Stomach (tissue), 8 donors: ENCODE measurements at regions not wholly inside any gene's neighbourhood (a gene's known extent, or its start where the extent isn't known, plus 50 kb on each side); places are given as distances from the start of the nearest gene placed in this dataset.
"Not testable (repeated sequence)": the region's sequence is repeated elsewhere in the genome, so short reads cannot be mapped to it uniquely, and the experiment has no call there.

ENCODE experiments used
- DNase-seq, 2 donors: peaks; one replicate each; pipeline versions ENCODE4 v3.0.0 to v3.0.0-alpha.2; 2013 to 2019
- H3K27ac ChIP-seq, 5 donors: fragments of 200-600 bp in 4 of 5; sonication (generic) in 4 of 5; one replicate each; pipeline ENCODE4 v1.5.1; 2013 to 2019; ENCODE audit warnings: mild to moderate bottlenecking in 1 of 5, moderate library complexity in 1 of 5
- H3K27me3 ChIP-seq, 3 donors: fragments of 200-600 bp; sonication (generic); one replicate each; pipeline ENCODE4 v1.5.1; 2017 to 2019; ENCODE audit warnings: mixed run types in 1 of 3
- H3K36me3 ChIP-seq, 4 donors: fragments of 200-600 bp; sonication (generic); 1 replicate in 3 of 4; 2 replicates in 1 of 4; pipeline ENCODE4 v1.5.1; 2016 to 2019
- H3K4me1 ChIP-seq, 4 donors: fragments of 200-600 bp; sonication (generic); one replicate each; pipeline ENCODE4 v1.5.1; 2016 to 2019
- H3K4me3 ChIP-seq, 4 donors: fragments of 200-600 bp; sonication (generic) in 3 of 4; one replicate each; pipeline ENCODE4 v1.5.1; 2016 to 2019; ENCODE audit warnings: mild to moderate bottlenecking in 1 of 4
- H3K9me3 ChIP-seq, 4 donors: fragments of 200-600 bp; sonication (generic); one replicate each; pipeline ENCODE4 v1.5.1; 2016 to 2019
- EP300 ChIP-seq: sonication (generic); formaldehyde crosslinking; IDR thresholded peaks from one replicate; pipeline ENCODE4 v1.6.1; 2017; ENCODE audit warnings: antibody characterized with exemption
- POLR2A ChIP-seq, 4 donors: fragments of 450-650 bp; IDR thresholded peaks; one replicate each; pipeline ENCODE4 v1.6.1; 2016; ENCODE audit warnings: antibody characterized with exemption in 4 of 4, control low read depth in 2 of 4, mild to moderate bottlenecking in 1 of 4, moderate library complexity in 1 of 4
- POLR2AphosphoS5 ChIP-seq, 3 donors: sonication (generic); formaldehyde crosslinking; IDR thresholded peaks; one replicate each; pipeline ENCODE4 v1.6.1; 2016; ENCODE audit warnings: antibody characterized with exemption in 3 of 3
- WGBS, 5 donors: extraction: QIAGEN DNeasy Blood & Tissue Kit in 3 of 5; methylation state at CpG; one replicate each; pipeline versions ENCODE4 v1.1.5 to v1.1.7; 2013 to 2018; 5-methylcytosine and 5-hydroxymethylcytosine counted together
- intact Hi-C: fragments of 100-400 bp; cut with DNase I; formaldehyde crosslinking; loops from one replicate; pipeline ENCODE4 v1.15.1; 2023; ENCODE audit warnings: low total_unique reads
- TF ChIP-seq, protein P1 (sequence below), 7 experiments: fragments of 450-650 bp in 4 of 7; fragments of 200-600 bp in 3 of 7; sonication (generic) in 3 of 7; IDR thresholded peaks; one replicate each; pipeline ENCODE4 v1.5.1; 2016 to 2019; ENCODE audit warnings: antibody characterized with exemption in 7 of 7, control low read depth in 2 of 7, mild to moderate bottlenecking in 1 of 7
- donor health status: healthy with polysubstance abuse.
- donor health status: Bipolar disorder and iron deficiency.
- donor health status: healthy.

GRCh38 chr7:98730326-98730725 lies 113.2 kb downstream of the NPTX2 start:
- no peak overlapping the region for H3K4me3 ChIP-seq
- peaks cover 0 to 18% (median 0%) of the 10 kb centered on the region in 3 donors for H3K27me3 ChIP-seq
- no peak for DNase-seq
- H3K27ac ChIP-seq, result no peak overlapping the region
- H3K9me3 ChIP-seq, result peaks cover 0 to 8% (median 6%) of the 10 kb centered on the region in 4 donors
- no peaks in the 10 kb centered on the region for H3K36me3 ChIP-seq
- H3K4me1 ChIP-seq, result no peaks in the 10 kb centered on the region
- WGBS, 5 donors, result 44 to 57% (median 51%) methylated on average over 4 of the region's 4 CpGs
- TF ChIP-seq, protein P1, sequence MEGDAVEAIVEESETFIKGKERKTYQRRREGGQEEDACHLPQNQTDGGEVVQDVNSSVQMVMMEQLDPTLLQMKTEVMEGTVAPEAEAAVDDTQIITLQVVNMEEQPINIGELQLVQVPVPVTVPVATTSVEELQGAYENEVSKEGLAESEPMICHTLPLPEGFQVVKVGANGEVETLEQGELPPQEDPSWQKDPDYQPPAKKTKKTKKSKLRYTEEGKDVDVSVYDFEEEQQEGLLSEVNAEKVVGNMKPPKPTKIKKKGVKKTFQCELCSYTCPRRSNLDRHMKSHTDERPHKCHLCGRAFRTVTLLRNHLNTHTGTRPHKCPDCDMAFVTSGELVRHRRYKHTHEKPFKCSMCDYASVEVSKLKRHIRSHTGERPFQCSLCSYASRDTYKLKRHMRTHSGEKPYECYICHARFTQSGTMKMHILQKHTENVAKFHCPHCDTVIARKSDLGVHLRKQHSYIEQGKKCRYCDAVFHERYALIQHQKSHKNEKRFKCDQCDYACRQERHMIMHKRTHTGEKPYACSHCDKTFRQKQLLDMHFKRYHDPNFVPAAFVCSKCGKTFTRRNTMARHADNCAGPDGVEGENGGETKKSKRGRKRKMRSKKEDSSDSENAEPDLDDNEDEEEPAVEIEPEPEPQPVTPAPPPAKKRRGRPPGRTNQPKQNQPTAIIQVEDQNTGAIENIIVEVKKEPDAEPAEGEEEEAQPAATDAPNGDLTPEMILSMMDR (IDR thresholded peaks at IDR 0.05), result no peak
- TF ChIP-seq EP300, result no peak
- TF ChIP-seq POLR2A (IDR thresholded peaks at IDR 0.05), result no peak
- TF ChIP-seq POLR2AphosphoS5 (IDR thresholded peaks at IDR 0.05), result no peak
- intact Hi-C loops, result no loop called here

GRCh38 chr7:98731651-98732050 lies 114.6 kb downstream of the NPTX2 start:
- H3K9me3 ChIP-seq, result peaks cover 0 to 8% (median 6%) of the 10 kb centered on the region in 4 donors
- no peaks in the 10 kb centered on the region for H3K4me1 ChIP-seq
- H3K27ac ChIP-seq, result no peak overlapping the region
- 80 to 94% (median 86%) methylated on average over 4 to 7 of the region's 7 CpGs for WGBS, 5 donors
- intact Hi-C loops, result no loop called here
- no peaks in the 10 kb centered on the region for H3K36me3 ChIP-seq
- no peak for DNase-seq
- TF ChIP-seq EP300, result no peak
- TF ChIP-seq POLR2AphosphoS5 (IDR thresholded peaks at IDR 0.05), result no peak
- TF ChIP-seq, protein P1 (IDR thresholded peaks at IDR 0.05), result no peak
- TF ChIP-seq POLR2A (IDR thresholded peaks at IDR 0.05), result no peak
- no peak overlapping the region for H3K4me3 ChIP-seq
- peaks cover 0 to 18% (median 0%) of the 10 kb centered on the region in 3 donors for H3K27me3 ChIP-seq

DNA sequence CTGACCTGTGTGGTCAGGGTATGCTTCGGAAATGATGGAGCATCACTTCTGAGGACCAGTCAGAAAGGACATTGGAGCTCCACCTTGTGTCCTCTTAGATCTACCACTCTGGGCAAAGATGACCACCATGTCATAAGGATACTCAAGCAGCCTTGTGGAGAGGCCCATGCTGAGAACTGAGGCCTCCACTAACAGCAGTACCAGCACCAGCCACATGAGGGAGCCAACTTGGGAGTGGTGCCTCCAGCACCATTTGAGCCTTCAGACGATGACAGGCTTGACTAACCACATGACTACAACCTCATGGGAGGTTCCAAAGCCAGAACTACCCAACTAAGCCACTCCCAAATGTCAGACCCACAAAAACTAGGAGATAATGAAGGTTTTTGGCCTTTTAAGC lies 116.0 kb downstream of the NPTX2 start:
- H3K4me1 ChIP-seq, result no peaks in the 10 kb centered on the region
- no peak overlapping the region for H3K4me3 ChIP-seq
- no peak for TF ChIP-seq EP300
- TF ChIP-seq, protein P1 (IDR thresholded peaks at IDR 0.05), result peak in 1 of 7 experiments; percentile 5
- no peak for TF ChIP-seq POLR2AphosphoS5 (IDR thresholded peaks at IDR 0.05)
- DNase-seq, result no peak
- H3K27me3 ChIP-seq, result peaks cover 0 to 18% (median 0%) of the 10 kb centered on the region in 3 donors
- 50 to 72% (median 55%) methylated on average over 2 of the region's 2 CpGs for WGBS, 5 donors
- intact Hi-C loops, result no loop called here
- H3K9me3 ChIP-seq, result peaks cover 0 to 8% (median 6%) of the 10 kb centered on the region in 4 donors
- H3K27ac ChIP-seq, result no peak overlapping the region
- no peaks in the 10 kb centered on the region for H3K36me3 ChIP-seq

GRCh38 chr7:98735801-98736200 lies 118.7 kb downstream of the NPTX2 start:
- H3K4me3 ChIP-seq, result no peak overlapping the region
- H3K36me3 ChIP-seq, result no peaks in the 10 kb centered on the region
- WGBS, 5 donors, result 82 to 86% (median 84%) methylated on average over 14 of the region's 14 CpGs
- intact Hi-C loops, result no loop called here
- H3K27ac ChIP-seq, result no peak overlapping the region
- H3K27me3 ChIP-seq, result peaks cover 0 to 8% (median 0%) of the 10 kb centered on the region in 3 donors
- DNase-seq, result no peak
- H3K4me1 ChIP-seq, result no peaks in the 10 kb centered on the region
- TF ChIP-seq, protein P1 (IDR thresholded peaks at IDR 0.05), result no peak
- no peak for TF ChIP-seq POLR2AphosphoS5 (IDR thresholded peaks at IDR 0.05)
- TF ChIP-seq POLR2A (IDR thresholded peaks at IDR 0.05), result no peak
- no peak for TF ChIP-seq EP300
- H3K9me3 ChIP-seq, result peaks cover 0 to 8% (median 6%) of the 10 kb centered on the region in 4 donors

DNA sequence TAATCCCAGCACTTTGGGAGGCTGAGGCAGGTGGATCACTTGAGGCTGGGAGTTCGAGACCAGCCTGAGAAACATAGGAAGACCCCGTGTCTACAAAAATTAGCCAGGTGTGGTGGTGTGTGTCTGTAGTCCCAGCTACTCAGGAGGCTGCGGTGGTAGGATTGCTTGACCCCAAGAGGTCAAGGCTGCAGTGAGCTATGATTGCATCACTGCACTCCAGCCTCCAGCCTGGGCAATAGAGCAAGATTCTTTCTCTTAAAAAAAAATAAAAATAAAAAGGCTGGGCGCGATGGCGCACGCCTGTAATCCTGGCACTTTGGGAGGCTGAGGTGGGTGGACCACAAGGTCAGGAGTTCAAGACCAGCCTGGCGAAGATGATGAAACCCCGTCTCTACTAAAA lies 119.4 kb downstream of the NPTX2 start:
- DNase-seq, H3K27me3 ChIP-seq, H3K4me1 ChIP-seq, intact Hi-C loops, H3K27ac ChIP-seq, H3K36me3 ChIP-seq, H3K9me3 ChIP-seq, H3K4me3 ChIP-seq: not testable (repeated sequence)
- WGBS, 5 donors, result 87 to 93% (median 88%) methylated on average over 9 of the region's 9 CpGs
